Fibroblast of villous mesenchyme (primary cell): ENCODE measurements at regions not wholly inside any gene's neighbourhood (a gene's known extent, or its start where the extent isn't known, plus 50 kb on each side); places are given as distances from the start of the nearest gene placed in this dataset.

Experiments used
- DNase-seq: peaks from one replicate; pipeline ENCODE4 v3.0.0-alpha.2; 2010; ENCODE audit warnings: low read depth
- H3K4me3 ChIP-seq: 2 replicates; pipeline ENCODE4 v1.5.1; 2011; ENCODE audit warnings: low read depth, mild to moderate bottlenecking, low read length
- TF ChIP-seq, protein P1 (sequence below): IDR thresholded peaks from 2 replicates; pipeline ENCODE4 v1.5.1; 2012; ENCODE audit warnings: low read depth, mild to moderate bottlenecking, low read length; ENCODE audit not compliant: insufficient read depth

DNA sequence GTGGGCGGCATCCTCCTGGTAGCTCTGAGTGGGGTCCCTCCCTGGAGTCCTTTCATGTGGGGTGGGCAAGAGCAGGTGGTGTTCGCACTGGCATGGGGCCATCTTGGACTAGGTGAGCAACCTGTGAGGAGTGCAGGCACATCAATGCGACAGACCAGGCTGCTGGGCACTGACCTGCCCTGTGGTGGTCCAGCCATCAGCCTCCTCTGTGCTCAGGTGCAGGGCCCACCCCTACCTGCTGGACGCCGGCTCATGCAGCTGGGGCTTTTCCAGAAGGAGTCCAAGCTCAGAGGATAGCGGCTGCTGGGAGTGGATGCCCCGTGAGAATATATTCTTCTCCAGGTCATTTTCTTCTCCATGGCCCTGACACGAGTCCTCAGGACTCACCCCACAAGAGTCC lies 424.4 kb downstream of the GLRX3 start:
- TF ChIP-seq, protein P1, sequence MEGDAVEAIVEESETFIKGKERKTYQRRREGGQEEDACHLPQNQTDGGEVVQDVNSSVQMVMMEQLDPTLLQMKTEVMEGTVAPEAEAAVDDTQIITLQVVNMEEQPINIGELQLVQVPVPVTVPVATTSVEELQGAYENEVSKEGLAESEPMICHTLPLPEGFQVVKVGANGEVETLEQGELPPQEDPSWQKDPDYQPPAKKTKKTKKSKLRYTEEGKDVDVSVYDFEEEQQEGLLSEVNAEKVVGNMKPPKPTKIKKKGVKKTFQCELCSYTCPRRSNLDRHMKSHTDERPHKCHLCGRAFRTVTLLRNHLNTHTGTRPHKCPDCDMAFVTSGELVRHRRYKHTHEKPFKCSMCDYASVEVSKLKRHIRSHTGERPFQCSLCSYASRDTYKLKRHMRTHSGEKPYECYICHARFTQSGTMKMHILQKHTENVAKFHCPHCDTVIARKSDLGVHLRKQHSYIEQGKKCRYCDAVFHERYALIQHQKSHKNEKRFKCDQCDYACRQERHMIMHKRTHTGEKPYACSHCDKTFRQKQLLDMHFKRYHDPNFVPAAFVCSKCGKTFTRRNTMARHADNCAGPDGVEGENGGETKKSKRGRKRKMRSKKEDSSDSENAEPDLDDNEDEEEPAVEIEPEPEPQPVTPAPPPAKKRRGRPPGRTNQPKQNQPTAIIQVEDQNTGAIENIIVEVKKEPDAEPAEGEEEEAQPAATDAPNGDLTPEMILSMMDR: no peak
- no peak for DNase-seq

DNA sequence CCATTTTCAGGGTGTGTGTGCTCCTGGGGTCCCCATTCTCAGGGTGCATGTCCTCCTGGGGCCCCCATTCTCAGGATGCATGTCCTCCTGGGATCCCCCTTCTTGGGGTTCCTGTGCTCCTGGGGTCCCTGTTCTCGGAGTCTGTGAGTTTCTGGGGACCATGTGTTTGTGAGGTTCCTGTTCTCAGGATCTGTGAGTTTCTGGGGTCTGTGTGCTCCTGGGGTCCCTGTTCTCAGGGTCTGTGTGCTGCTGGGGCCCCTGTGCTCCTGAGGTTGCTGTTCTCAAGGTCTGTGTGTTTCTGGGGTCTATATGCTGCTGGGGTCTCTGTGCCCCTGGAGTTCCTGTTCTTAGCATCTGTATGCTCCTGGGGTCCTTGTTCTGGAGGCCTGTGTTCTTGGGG lies 425.5 kb downstream of the GLRX3 start:
- no peak for DNase-seq
- TF ChIP-seq, protein P1: no peak
- H3K4me3 ChIP-seq: no peak overlapping the region

More for the DNA sequence above, 424.4 kb downstream of the GLRX3 start:
- no peak overlapping the region for H3K4me3 ChIP-seq

DNA sequence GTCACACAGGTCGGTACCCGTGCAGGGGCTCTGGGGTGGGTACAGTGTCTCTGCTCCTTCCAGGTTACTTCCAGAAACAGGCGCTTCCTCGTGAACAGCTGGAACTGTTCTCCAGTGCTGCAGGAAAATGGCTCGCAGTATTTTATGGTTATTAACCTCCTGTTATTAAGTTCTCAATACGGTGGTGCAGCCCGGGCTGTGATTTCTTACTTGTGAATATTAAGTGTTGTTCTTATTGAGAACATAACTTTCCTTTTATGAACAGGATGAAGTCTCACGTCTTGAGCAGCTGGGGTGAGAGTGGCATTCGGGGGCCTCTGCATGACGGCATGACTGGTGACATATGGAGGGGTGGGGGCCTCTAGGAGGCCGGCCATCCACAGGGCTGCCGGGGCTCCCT lies 430.8 kb downstream of the GLRX3 start:
- no peak overlapping the region for H3K4me3 ChIP-seq
- no peak for DNase-seq
- TF ChIP-seq, protein P1: no peak

DNA sequence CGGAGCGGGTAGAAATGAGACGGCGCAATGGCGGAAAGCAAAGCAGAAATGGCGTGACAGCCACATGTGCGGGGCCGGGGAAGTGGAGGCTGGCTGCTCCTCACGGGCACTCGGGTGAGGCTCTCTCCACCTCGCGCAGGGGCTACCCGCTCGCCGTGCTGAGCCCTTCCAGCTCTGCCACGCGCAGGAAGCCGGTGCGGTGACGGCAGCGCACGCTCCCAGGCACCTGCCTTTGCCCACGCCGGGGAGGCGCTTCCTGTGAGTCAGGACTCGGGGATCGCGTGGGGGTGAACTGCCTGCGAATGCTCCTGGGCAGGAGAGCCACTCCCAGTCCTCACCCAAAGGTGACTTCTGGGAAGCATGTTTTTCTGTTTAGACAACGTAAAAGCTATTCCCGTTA lies 431.2 kb downstream of the GLRX3 start:
- H3K4me3 ChIP-seq: no peak overlapping the region
- no peak for DNase-seq
- TF ChIP-seq, protein P1: no peak

DNA sequence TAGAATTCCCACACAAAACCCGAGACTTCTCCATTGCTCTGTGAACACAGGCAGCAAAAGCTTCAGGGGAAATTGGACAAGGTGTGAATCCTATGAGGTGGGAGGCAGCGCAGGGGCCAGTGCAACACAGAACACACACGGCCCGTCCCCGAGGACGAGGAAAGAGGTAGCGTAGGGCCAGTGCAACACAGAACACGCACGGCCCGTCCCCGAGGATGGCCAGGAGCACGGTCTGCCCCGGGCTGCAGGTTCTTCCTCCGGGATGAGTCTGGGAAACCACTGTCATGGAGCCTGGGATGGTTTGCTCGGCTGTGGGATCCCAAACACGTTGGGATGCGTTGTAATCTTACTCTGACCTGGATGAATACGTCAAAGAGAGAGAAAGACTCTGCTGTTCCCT lies 432.1 kb downstream of the GLRX3 start:
- DNase-seq: no peak
- no peak overlapping the region for H3K4me3 ChIP-seq
- TF ChIP-seq, protein P1: no peak

DNA sequence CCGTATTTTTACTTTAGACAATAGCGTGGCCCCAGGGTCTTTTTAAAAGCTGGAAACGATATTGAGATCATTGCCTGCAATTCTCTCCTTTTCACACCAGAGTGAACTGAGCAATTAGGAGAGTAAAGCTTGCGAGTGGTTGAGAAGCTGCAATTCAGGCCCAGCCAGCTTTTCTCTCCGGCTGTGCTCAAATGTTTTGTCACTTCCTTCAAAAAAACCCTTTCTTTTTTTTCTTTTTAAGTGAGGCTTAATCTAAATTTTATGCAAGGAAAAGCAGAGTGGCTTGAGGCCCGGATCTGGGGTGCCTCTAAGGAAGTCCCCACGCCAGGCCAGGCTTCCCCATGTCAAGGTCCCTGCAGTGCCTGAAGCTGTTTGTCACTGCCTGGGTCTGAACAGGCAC lies 433.9 kb downstream of the GLRX3 start:
- TF ChIP-seq, protein P1: no peak

DNA sequence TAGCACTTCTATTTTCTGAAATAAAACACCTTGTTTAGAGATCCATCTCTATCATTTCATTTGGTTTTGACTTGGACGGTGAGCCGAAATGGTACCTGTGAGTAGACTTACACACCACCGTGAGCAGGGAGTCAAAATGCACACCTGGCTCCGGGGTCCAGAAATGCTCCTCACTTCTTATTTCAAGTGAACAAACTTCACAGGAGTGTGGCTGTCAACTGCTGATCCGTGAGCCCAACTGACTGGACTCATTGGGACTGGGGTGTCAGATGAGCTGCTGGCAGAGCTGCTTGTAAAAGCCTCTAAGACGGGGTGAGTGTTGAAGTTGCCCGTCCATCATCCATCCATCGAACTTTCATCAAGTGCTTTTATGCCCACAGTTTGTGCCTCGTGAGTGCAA lies 435.5 kb downstream of the GLRX3 start:
- no peak for DNase-seq
- TF ChIP-seq, protein P1: no peak

More for the DNA sequence above, 433.9 kb downstream of the GLRX3 start:
- no peak for DNase-seq
- no peak overlapping the region for H3K4me3 ChIP-seq

More for the DNA sequence above, 435.5 kb downstream of the GLRX3 start:
- H3K4me3 ChIP-seq: no peak overlapping the region
